BJ (cell line): ENCODE measurements at regions not wholly inside any gene's neighbourhood (a gene's known extent, or its start where the extent isn't known, plus 50 kb on each side); places are given as distances from the start of the nearest gene placed in this dataset.

Source experiments
- CTCF ChIA-PET: fragments of 350-600 bp; formaldehyde crosslinking; extraction: SDS; loops from one replicate; lab custom pipeline; 2021; ENCODE audit warnings: antibody characterized with exemption, inconsistent platforms; lab: Yijun Ruan, JAX
- POLR2A ChIA-PET: fragments of 300-600 bp; sonication (Branson Sonifier 250); formaldehyde crosslinking; extraction: SDS; loops from one replicate; lab custom pipeline; 2021; ENCODE audit warnings: antibody characterized with exemption; lab: Charles Lee
- DNase-seq: peaks from one replicate; pipeline ENCODE4 v3.0.0-alpha.2; 2011; ENCODE audit warnings: low read depth
- H3K27me3 ChIP-seq: 2 replicates; pipeline ENCODE4 v1.6.0; 2011; ENCODE audit warnings: low read length; ENCODE audit not compliant: control insufficient read depth, insufficient read depth
- H3K36me3 ChIP-seq: 2 replicates; pipeline ENCODE4 v1.5.1; 2011; ENCODE audit warnings: low read length; ENCODE audit not compliant: control insufficient read depth, insufficient read depth
- H3K4me3 ChIP-seq: 2 replicates; pipeline ENCODE4 v1.5.1; 2011; ENCODE audit warnings: low read depth, mild to moderate bottlenecking, control low read depth, low read length
- TF ChIP-seq, protein P1 (sequence below): IDR thresholded peaks from 2 replicates; pipeline ENCODE4 v1.5.1; 2011; ENCODE audit warnings: low read depth, mild to moderate bottlenecking, control low read depth, inconsistent platforms, low read length, moderate library complexity; ENCODE audit not compliant: insufficient read depth

DNA sequence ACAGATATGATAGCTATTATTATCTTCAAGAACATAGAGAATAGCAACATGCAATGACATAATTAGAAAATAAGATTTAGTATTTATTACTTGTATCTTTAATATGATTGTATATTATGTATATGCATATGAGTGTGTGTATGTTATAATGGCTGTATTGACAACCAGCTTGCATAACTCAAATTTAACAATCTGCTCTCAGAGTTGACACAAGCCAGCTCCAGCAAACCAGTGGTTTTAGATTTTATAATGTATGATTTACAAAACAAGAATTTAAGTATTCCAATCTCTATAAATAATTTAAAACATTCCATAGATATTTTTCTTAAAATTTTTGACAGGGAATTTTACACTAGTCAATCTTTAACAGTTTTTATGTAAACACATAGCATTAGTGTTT, 935.9 kb upstream of the EPHA5 start:
- POLR2A ChIA-PET = no interaction called here
- no peaks in the 10 kb centered on the region for H3K27me3 ChIP-seq
- no peak for DNase-seq
- CTCF ChIA-PET = no interaction called here
- TF ChIP-seq, protein P1, sequence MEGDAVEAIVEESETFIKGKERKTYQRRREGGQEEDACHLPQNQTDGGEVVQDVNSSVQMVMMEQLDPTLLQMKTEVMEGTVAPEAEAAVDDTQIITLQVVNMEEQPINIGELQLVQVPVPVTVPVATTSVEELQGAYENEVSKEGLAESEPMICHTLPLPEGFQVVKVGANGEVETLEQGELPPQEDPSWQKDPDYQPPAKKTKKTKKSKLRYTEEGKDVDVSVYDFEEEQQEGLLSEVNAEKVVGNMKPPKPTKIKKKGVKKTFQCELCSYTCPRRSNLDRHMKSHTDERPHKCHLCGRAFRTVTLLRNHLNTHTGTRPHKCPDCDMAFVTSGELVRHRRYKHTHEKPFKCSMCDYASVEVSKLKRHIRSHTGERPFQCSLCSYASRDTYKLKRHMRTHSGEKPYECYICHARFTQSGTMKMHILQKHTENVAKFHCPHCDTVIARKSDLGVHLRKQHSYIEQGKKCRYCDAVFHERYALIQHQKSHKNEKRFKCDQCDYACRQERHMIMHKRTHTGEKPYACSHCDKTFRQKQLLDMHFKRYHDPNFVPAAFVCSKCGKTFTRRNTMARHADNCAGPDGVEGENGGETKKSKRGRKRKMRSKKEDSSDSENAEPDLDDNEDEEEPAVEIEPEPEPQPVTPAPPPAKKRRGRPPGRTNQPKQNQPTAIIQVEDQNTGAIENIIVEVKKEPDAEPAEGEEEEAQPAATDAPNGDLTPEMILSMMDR = no peak
- H3K36me3 ChIP-seq = no peaks in the 10 kb centered on the region
- H3K4me3 ChIP-seq = no peak overlapping the region

DNA sequence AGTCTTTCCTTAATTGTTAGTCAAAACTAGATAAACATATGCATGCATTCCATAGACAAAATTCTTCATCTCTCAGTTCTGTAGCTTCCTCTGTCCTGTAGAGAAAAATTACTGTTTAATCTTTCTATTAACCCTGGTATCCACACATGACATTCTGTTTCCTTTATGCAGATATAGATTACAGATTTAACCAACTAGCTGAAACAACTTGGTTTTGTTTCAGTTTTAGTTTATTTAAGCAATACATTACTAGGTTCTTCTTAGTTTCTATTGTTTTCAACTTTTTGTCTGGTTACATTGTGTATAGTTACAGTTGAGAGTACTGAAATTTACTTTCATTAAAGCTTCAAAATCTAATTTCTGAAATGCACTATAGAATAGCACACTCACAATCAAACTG, 933.9 kb upstream of the EPHA5 start:
- no peak for DNase-seq
- ChIA-PET POLR2A (no interaction called here), CTCF (interaction anchor here (1.4 kb wide), 1 partner anchor 14 kb away, joined by 3 read pairs; no protein-coding TSS in a partner anchor)
- no peaks in the 10 kb centered on the region for H3K36me3 ChIP-seq
- TF ChIP-seq, protein P1 = no peak
- no peaks in the 10 kb centered on the region for H3K27me3 ChIP-seq
- H3K4me3 ChIP-seq = no peak overlapping the region

DNA sequence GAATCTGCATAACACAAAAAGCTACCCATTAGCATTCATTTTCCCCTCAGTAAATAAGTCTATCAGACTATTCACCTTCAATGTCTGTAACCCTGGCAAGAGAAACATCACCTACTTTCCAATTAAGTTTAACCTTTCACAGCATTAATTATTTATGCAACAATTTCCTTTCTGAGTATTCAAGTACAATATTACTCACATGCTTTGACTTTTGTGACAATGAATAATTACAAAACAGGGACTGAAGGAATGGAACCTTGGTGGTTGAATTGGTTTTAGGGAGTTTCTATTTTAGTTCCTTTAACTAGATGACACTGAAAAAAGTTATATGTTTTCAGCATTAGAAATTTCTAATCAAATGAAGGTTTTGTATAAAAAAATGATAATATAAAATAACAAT, 932.3 kb upstream of the EPHA5 start:
- ChIA-PET CTCF (interaction anchor here (0.9 kb wide), 1 partner anchor 16 kb away, joined by 3 read pairs; no protein-coding TSS in a partner anchor), POLR2A (no interaction called here)
- no peak for DNase-seq
- TF ChIP-seq, protein P1 = no peak
- no peak overlapping the region for H3K4me3 ChIP-seq
- H3K36me3 ChIP-seq = no peaks in the 10 kb centered on the region
- H3K27me3 ChIP-seq = no peaks in the 10 kb centered on the region

DNA sequence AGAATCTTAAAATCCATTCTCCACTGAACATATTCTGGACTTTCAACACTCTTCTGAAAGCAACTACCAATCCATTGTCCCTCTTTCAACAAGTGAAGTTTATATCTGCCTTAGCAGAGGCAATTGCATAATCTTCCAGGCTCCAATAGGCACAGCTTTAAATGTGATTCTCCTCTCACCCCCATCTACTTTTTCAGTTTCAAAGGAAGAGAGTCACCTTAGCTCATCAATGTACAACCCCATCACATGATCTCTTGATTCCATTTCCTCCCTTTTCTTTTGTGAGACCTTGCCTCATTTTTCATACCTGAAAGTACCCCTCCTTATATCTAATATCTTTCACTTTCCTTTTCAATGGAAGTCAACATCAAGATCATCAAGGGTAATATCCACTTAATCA, 921.7 kb upstream of the EPHA5 start:
- POLR2A ChIA-PET = no interaction called here
- no peak for DNase-seq
- Histone ChIP-seq H3K4me3 (no peak overlapping the region), H3K36me3 (no peaks in the 10 kb centered on the region), H3K27me3 (no peaks in the 10 kb centered on the region)
- CTCF ChIA-PET = no interaction called here
- TF ChIP-seq, protein P1 = no peak

DNA sequence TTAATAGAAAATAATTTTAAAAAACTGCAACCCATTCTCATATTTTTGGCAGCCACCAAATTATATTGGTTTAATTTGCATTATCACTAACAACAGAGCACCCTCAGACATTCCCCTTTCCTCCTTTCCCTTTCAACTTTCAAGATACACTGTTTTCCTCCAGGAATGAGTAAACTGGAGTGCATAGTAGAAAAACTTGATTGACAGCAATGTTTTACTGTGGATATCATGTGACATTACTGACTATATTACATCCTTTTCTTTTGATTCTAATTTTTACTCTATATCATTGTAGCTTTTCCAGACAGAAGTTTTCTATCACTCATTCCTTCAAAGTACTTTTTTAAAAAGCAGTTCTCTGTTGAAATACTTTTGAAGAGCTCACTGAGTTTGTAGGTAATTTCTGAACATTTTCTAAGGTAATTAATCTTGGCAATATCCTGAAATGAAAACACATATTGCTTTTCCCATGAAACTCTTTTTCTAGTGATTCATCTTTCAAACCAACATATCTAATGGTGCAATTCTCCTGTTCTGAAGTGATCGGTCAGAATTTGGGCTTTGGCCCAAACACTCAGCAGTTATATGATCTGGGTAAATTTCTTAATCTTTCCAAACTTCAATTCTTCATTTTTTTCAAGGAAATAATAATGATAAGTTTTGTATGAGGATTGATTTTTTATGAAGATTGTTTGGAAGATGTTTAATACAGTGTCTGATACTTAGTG, 920.4 kb upstream of the EPHA5 start:
- TF ChIP-seq, protein P1 = no peak
- Histone ChIP-seq H3K27me3 (no peaks in the 10 kb centered on the region), H3K4me3 (no peak overlapping the region), H3K36me3 (no peaks in the 10 kb centered on the region)
- no peak for DNase-seq
- ChIA-PET POLR2A (no interaction called here), CTCF (interaction anchor here (1.2 kb wide), 1 partner anchor 13 kb away, joined by 3 read pairs; no protein-coding TSS in a partner anchor)
